KMS-11 (cell line): ENCODE measurements at regions not wholly inside any gene's neighbourhood (a gene's known extent, or its start where the extent isn't known, plus 50 kb on each side); places are given as distances from the start of the nearest gene placed in this dataset.

Source experiments
- H2AFZ ChIP-seq: fragments of 200-600 bp; sonication (generic); 2 replicates; pipeline ENCODE4 v1.6.1; 2016; ENCODE audit warnings: antibody characterized with exemption, mixed run types, low read depth
- H3K27ac ChIP-seq: fragments of 200-600 bp; sonication (generic); 2 replicates; pipeline ENCODE4 v1.6.1; 2016; ENCODE audit warnings: mild to moderate bottlenecking, mixed run types
- H3K27me3 ChIP-seq: fragments of 200-600 bp; sonication (generic); 2 replicates; pipeline ENCODE4 v1.6.1; 2017; ENCODE audit warnings: mild to moderate bottlenecking, low read depth, mixed run types, moderate library complexity; ENCODE audit not compliant: insufficient read depth
- H3K36me3 ChIP-seq: fragments of 200-600 bp; sonication (generic); 2 replicates; pipeline ENCODE4 v1.6.1; 2017; ENCODE audit warnings: mild to moderate bottlenecking, mixed run types; ENCODE audit not compliant: insufficient read depth
- H3K4me1 ChIP-seq: fragments of 200-600 bp; sonication (generic); 2 replicates; pipeline ENCODE4 v1.6.1; 2016; ENCODE audit warnings: mild to moderate bottlenecking, low read depth, mixed run types; ENCODE audit not compliant: poor library complexity, severe bottlenecking
- H3K4me2 ChIP-seq: fragments of 200-600 bp; sonication (generic); 2 replicates; pipeline ENCODE4 v1.7.0; 2016; ENCODE audit warnings: mild to moderate bottlenecking, mixed run types
- H3K4me3 ChIP-seq: fragments of 200-600 bp; sonication (generic); IDR thresholded peaks from 2 replicates; pipeline ENCODE4 v1.6.1; 2017; ENCODE audit warnings: low read depth, low read length, mixed read lengths; ENCODE audit not compliant: insufficient read depth
- H3K79me2 ChIP-seq: fragments of 200-600 bp; sonication (generic); 2 replicates; pipeline ENCODE4 v1.6.1; 2016; ENCODE audit warnings: low read depth, mixed run types; ENCODE audit not compliant: insufficient read depth
- H3K9ac ChIP-seq: fragments of 200-600 bp; sonication (generic); 2 replicates; pipeline ENCODE4 v1.6.1; 2016; ENCODE audit warnings: mild to moderate bottlenecking, mixed run types
- H4K20me1 ChIP-seq: fragments of 200-600 bp; sonication (generic); 2 replicates; pipeline ENCODE4 v1.6.1; 2016; ENCODE audit warnings: mild to moderate bottlenecking, mixed run types; ENCODE audit not compliant: insufficient read depth
- TF ChIP-seq, protein P1 (sequence below): fragments of 200-600 bp; sonication (generic); conservative IDR thresholded peaks from 2 replicates; pipeline ENCODE4 v1.6.1; 2017; ENCODE audit warnings: low read depth, mild to moderate bottlenecking, antibody characterized with exemption, low read length, moderate library complexity, mixed read lengths

DNA sequence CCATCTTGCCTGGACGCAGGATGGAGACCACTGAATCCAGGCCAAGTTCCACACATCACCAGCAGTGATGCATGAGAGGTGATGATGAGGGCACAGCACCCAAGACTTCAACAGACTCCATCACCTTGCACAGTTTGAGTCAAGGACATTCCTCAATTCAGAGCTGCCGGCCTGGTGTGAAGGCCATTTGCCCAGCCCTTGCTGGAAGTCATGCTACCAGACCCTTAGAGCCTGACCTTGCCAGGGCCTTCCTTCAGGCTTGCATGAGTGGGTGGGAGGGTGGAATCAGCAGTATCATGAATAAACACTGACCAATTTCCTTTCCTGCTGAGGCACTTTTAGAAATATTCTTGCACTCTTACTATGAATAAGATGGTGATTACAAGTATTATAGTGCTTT lies 130.2 kb upstream of the SSTR4 start:
- Histone ChIP-seq H3K79me2 (no peaks in the 10 kb centered on the region), H3K27me3 (no peaks in the 10 kb centered on the region), H2AFZ (no peak overlapping the region), H3K27ac (no peak overlapping the region), H3K4me1 (no peaks in the 10 kb centered on the region), H4K20me1 (no peaks in the 10 kb centered on the region), H3K36me3 (no peaks in the 10 kb centered on the region), H3K4me2 (no peak overlapping the region), H3K9ac (no peak overlapping the region), H3K4me3 (no peak overlapping the region)
- TF ChIP-seq, protein P1, sequence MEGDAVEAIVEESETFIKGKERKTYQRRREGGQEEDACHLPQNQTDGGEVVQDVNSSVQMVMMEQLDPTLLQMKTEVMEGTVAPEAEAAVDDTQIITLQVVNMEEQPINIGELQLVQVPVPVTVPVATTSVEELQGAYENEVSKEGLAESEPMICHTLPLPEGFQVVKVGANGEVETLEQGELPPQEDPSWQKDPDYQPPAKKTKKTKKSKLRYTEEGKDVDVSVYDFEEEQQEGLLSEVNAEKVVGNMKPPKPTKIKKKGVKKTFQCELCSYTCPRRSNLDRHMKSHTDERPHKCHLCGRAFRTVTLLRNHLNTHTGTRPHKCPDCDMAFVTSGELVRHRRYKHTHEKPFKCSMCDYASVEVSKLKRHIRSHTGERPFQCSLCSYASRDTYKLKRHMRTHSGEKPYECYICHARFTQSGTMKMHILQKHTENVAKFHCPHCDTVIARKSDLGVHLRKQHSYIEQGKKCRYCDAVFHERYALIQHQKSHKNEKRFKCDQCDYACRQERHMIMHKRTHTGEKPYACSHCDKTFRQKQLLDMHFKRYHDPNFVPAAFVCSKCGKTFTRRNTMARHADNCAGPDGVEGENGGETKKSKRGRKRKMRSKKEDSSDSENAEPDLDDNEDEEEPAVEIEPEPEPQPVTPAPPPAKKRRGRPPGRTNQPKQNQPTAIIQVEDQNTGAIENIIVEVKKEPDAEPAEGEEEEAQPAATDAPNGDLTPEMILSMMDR: no peak

DNA sequence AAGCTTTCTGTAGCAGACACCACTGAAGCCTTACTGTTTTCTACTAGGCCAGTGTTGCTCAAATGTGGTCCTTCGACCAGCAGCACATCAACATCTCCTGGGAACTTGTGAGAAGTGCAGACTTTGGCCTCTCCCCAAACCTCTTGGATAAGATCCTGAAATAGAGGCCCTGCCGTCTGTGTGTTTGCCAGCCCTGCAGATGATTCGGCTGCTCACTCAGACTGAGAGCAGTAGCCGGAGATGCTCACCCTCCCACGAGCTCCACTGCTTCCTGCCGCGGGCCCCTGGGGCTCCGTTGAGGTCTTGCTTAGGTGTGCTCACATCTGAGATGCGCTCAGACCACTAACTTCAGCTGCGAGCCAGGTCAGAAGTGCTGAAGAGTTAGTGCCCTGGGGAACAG lies 129.5 kb upstream of the SSTR4 start:
- TF ChIP-seq, protein P1: no peak
- H4K20me1 ChIP-seq: no peaks in the 10 kb centered on the region
- no peak overlapping the region for H3K9ac ChIP-seq
- no peaks in the 10 kb centered on the region for H3K27me3 ChIP-seq
- H3K27ac ChIP-seq: no peak overlapping the region
- no peak overlapping the region for H3K4me2 ChIP-seq
- H3K4me1 ChIP-seq: no peaks in the 10 kb centered on the region
- no peaks in the 10 kb centered on the region for H3K36me3 ChIP-seq
- H2AFZ ChIP-seq: no peak overlapping the region
- no peak overlapping the region for H3K4me3 ChIP-seq
- H3K79me2 ChIP-seq: no peaks in the 10 kb centered on the region

DNA sequence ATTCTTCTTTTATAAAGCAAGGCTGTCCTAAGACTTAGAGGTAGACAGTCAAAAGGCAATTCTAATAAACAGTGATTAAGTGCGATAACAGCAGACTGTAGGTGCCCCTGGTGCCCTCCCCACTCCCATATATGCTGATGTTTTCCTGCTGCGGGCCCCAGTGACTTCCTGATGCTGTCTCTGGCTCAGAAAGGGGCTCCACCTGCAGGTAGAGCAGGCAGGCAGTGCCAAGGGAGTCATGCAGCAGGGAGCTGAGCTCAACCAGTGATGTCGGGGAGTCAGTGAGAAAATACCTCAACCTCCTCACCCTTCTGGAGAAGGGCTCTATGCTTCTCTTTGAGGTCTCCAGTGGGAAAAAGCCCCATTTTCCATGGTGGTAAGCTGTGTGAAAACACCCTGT lies 126.7 kb upstream of the SSTR4 start:
- H3K4me1 ChIP-seq: no peaks in the 10 kb centered on the region
- H3K4me2 ChIP-seq: no peak overlapping the region
- no peak overlapping the region for H3K9ac ChIP-seq
- no peak overlapping the region for H3K4me3 ChIP-seq
- no peaks in the 10 kb centered on the region for H3K36me3 ChIP-seq
- H3K27ac ChIP-seq: no peak overlapping the region
- H3K27me3 ChIP-seq: no peaks in the 10 kb centered on the region
- TF ChIP-seq, protein P1: no peak
- H4K20me1 ChIP-seq: no peaks in the 10 kb centered on the region
- no peaks in the 10 kb centered on the region for H3K79me2 ChIP-seq
- H2AFZ ChIP-seq: no peak overlapping the region

DNA sequence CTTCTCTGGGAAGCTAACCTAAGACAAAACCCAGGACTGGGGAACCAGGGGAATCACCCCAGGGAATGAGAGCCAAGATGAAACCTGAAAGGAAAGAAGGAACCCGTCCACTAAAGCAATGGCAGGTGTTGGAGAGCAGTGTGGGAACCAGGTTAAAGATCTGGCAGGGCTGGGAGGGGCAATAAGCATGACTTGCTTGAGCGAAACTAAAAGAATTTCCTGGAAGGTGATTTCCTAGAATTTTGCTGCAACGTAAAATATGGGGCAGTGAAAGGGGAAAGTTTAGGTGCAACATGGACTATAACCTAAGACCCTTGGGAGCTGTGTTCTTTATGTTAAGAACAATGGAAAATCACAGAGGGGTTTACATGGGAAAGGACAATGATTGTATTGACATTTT lies 126.2 kb upstream of the SSTR4 start:
- H3K4me2 ChIP-seq: no peak overlapping the region
- H3K27me3 ChIP-seq: no peaks in the 10 kb centered on the region
- H3K27ac ChIP-seq: no peak overlapping the region
- H3K36me3 ChIP-seq: no peaks in the 10 kb centered on the region
- H3K9ac ChIP-seq: no peak overlapping the region
- H3K4me3 ChIP-seq: no peak overlapping the region
- H2AFZ ChIP-seq: no peak overlapping the region
- H3K4me1 ChIP-seq: no peaks in the 10 kb centered on the region
- no peaks in the 10 kb centered on the region for H3K79me2 ChIP-seq
- no peaks in the 10 kb centered on the region for H4K20me1 ChIP-seq
- TF ChIP-seq, protein P1: no peak

DNA sequence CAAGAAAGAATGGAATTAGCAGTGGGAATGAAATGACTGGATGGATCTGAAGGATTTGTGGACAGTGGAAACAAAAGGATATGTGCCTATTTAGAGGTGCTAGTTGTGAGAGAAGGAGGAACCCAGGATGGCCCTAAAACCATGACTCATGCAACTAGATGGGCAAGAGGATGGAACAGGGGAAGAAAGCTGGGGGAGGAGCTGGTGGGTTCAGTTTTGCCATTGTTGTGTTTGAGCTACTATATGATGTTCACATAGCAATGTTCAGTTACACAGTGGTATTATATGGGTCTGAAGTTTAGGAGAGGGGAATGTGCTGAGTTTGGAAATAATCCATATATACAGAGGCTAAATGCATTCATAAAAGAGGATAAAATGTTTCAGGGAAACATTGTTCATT lies 125.7 kb upstream of the SSTR4 start:
- Histone ChIP-seq H4K20me1 (no peaks in the 10 kb centered on the region), H3K79me2 (no peaks in the 10 kb centered on the region), H3K27ac (no peak overlapping the region), H3K36me3 (no peaks in the 10 kb centered on the region), H3K4me2 (no peak overlapping the region), H3K4me3 (no peak overlapping the region), H2AFZ (no peak overlapping the region), H3K9ac (no peak overlapping the region), H3K4me1 (no peaks in the 10 kb centered on the region), H3K27me3 (no peaks in the 10 kb centered on the region)
- TF ChIP-seq, protein P1: no peak
